Esophagus squamous epithelium (tissue), 5 donors: ENCODE measurements at regions not wholly inside any gene's neighbourhood (a gene's known extent, or its start where the extent isn't known, plus 50 kb on each side); places are given as distances from the start of the nearest gene placed in this dataset.

ENCODE experiments used
- DNase-seq: peaks from one replicate; lab custom pipeline; 2025; lab: John Stamatoyannopoulos, UW
- H3K27ac ChIP-seq, 4 donors: fragments of 200-600 bp; sonication (generic); one replicate each; pipeline ENCODE4 v1.5.1; 2016 to 2019; ENCODE audit warnings: mild to moderate bottlenecking in 1 of 4
- H3K27me3 ChIP-seq, 4 donors: fragments of 200-600 bp; sonication (generic); 1 replicate in 3 of 4; 2 replicates in 1 of 4; pipeline versions ENCODE4 v1.5.1 to v1.6.0; 2017 to 2021; ENCODE audit warnings: antibody characterized with exemption in 1 of 4
- H3K36me3 ChIP-seq, 3 donors: fragments of 200-600 bp; sonication (generic); one replicate each; pipeline ENCODE4 v1.5.1; 2016 to 2019
- H3K4me1 ChIP-seq, 3 donors: fragments of 200-600 bp; sonication (generic); one replicate each; pipeline ENCODE4 v1.5.1; 2017 to 2019
- H3K4me3 ChIP-seq, 4 donors: fragments of 200-600 bp; sonication (generic); 1 replicate in 3 of 4; 2 replicates in 1 of 4; pipeline ENCODE4 v1.5.1; 2016 to 2019; ENCODE audit warnings: mild to moderate bottlenecking in 2 of 4, moderate library complexity in 1 of 4
- H3K9me3 ChIP-seq, 3 donors: fragments of 200-600 bp; sonication (generic); one replicate each; pipeline ENCODE4 v1.5.1; 2016 to 2019
- POLR2A ChIP-seq, 4 donors: fragments of 450-650 bp; IDR thresholded peaks; one replicate each; pipeline ENCODE4 v1.6.1; 2017; ENCODE audit warnings: antibody characterized with exemption in 4 of 4, mild to moderate bottlenecking in 4 of 4, moderate library complexity in 3 of 4
- WGBS, 2 donors: methylation state at CpG; one replicate each; pipeline ENCODE4 v1.1.5; 2018; 5-methylcytosine and 5-hydroxymethylcytosine counted together
- intact Hi-C: fragments of 100-400 bp; cut with DNase I; formaldehyde crosslinking; loops from one replicate; pipeline ENCODE4 v1.15.0; 2022
- TF ChIP-seq, protein P1 (sequence below), 6 experiments: fragments of 450-650 bp in 4 of 6; fragments of 200-600 bp in 2 of 6; sonication (generic) in 2 of 6; IDR thresholded peaks; one replicate each; pipeline ENCODE4 v1.5.1; 2016 to 2019; ENCODE audit warnings: antibody characterized with exemption in 6 of 6, mild to moderate bottlenecking in 4 of 6, moderate library complexity in 4 of 6
- donor health status: DM: yes; HTN: yes; CAD: no.

- H3K36me3 ChIP-seq: no peaks in the 10 kb centered on the region
- no peaks in the 10 kb centered on the region for H3K4me1 ChIP-seq
- 21 to 24% methylated on average over 3 of the region's 3 CpGs for WGBS, 2 donors
- H3K9me3 ChIP-seq: no peaks in the 10 kb centered on the region
- H3K27me3 ChIP-seq: peaks cover 0 to 15% (median 0%) of the 10 kb centered on the region in 4 donors
- DNase-seq: no peak
- no peak overlapping the region for H3K27ac ChIP-seq
- intact Hi-C loops: no loop called here
- TF ChIP-seq POLR2A (IDR thresholded peaks at IDR 0.05): no peak
- TF ChIP-seq, protein P1, sequence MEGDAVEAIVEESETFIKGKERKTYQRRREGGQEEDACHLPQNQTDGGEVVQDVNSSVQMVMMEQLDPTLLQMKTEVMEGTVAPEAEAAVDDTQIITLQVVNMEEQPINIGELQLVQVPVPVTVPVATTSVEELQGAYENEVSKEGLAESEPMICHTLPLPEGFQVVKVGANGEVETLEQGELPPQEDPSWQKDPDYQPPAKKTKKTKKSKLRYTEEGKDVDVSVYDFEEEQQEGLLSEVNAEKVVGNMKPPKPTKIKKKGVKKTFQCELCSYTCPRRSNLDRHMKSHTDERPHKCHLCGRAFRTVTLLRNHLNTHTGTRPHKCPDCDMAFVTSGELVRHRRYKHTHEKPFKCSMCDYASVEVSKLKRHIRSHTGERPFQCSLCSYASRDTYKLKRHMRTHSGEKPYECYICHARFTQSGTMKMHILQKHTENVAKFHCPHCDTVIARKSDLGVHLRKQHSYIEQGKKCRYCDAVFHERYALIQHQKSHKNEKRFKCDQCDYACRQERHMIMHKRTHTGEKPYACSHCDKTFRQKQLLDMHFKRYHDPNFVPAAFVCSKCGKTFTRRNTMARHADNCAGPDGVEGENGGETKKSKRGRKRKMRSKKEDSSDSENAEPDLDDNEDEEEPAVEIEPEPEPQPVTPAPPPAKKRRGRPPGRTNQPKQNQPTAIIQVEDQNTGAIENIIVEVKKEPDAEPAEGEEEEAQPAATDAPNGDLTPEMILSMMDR (IDR thresholded peaks at IDR 0.05): no peak
- H3K4me3 ChIP-seq: no peak overlapping the region
Measured at GRCh38 chr7:27398851-27399250, 156.2 kb downstream of the EVX1 start.

DNA sequence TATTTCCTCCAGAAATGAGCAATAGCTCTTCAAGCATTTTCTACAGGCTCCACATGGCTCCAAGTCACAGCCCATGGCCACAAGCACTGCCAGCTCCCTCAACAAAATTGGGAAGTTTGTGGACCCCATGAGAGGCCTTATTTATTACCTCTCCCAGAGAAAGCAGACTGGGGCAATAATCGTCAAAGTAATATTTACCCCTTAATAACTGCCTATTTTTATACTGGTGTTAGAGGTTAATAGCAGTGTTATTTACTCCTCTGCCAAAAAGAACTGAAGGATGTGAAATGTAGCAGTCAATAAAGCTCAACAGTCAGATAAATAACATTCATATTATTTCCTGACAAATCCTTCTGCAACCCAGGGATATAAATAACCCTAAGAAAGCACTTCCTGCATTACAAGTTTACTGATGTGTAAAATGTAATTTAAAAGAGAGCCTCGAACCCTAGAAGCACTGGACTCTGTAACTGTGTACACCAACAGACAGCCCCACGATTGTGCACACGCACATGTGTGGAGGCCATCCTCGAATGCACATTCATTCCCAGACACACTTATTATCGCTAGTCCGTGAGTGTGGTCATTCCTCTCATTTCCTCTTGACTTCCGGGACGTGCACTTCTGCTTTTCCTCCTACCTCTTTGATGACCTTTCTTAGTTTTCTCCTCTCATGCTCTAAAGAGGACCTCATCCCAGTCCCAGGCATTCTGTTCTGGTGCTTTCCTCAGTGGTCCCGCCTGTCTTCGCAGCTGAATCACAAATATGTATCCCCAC, 157.4 kb downstream of the EVX1 start:
- Histone ChIP-seq H3K4me1 (no peaks in the 10 kb centered on the region), H3K36me3 (no peaks in the 10 kb centered on the region), H3K9me3 (no peaks in the 10 kb centered on the region), H3K27me3 (peaks cover 0 to 9% (median 0%) of the 10 kb centered on the region in 4 donors), H3K27ac (no peak overlapping the region), H3K4me3 (no peak overlapping the region)
- TF ChIP-seq, protein P1 (IDR thresholded peaks at IDR 0.05): no peak
- TF ChIP-seq POLR2A (IDR thresholded peaks at IDR 0.05): no peak
- 55 to 77% methylated on average over 11 of the region's 11 CpGs for WGBS, 2 donors
- intact Hi-C loops: no loop called here
- DNase-seq: no peak

DNA sequence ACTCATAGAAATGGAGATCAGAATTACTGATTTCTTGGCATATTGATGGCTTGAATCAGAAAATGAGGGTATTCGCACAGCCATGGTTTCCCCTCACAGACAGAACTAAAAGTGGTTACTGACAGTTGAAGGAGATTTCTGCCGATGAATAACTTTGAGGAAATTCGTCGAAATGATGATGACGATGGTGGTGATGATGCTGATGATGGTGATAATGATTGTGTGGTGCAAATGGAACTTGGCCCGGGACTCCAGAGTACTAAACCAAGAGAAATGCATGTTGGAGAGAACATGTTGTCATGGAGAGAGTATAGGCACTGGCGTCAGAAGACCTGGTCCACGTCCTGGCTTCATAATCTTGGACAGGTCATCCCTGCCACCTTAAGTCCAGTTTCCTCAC, 163.2 kb downstream of the EVX1 start:
- Histone ChIP-seq H3K9me3 (no peaks in the 10 kb centered on the region), H3K4me1 (no peaks in the 10 kb centered on the region), H3K4me3 (no peak overlapping the region), H3K27me3 (no peaks in the 10 kb centered on the region), H3K27ac (no peak overlapping the region), H3K36me3 (no peaks in the 10 kb centered on the region)
- WGBS, 2 donors: 84 to 87% methylated on average over 8 of the region's 8 CpGs
- intact Hi-C loops: no loop called here
- TF ChIP-seq, protein P1 (IDR thresholded peaks at IDR 0.05): no peak
- no peak for TF ChIP-seq POLR2A (IDR thresholded peaks at IDR 0.05)
- DNase-seq: no peak

GRCh38 chr7:27409311-27409710, 166.7 kb downstream of the EVX1 start:
- WGBS, 2 donors: 66 to 79% methylated on average over 3 of the region's 3 CpGs
- Histone ChIP-seq H3K9me3 (no peaks in the 10 kb centered on the region), H3K36me3 (no peaks in the 10 kb centered on the region), H3K27me3 (no peaks in the 10 kb centered on the region), H3K4me1 (no peaks in the 10 kb centered on the region), H3K27ac (no peak overlapping the region), H3K4me3 (no peak overlapping the region)
- no peak for DNase-seq
- intact Hi-C loops: no loop called here
- no peak for TF ChIP-seq POLR2A (IDR thresholded peaks at IDR 0.05)
- TF ChIP-seq, protein P1 (IDR thresholded peaks at IDR 0.05): no peak

DNA sequence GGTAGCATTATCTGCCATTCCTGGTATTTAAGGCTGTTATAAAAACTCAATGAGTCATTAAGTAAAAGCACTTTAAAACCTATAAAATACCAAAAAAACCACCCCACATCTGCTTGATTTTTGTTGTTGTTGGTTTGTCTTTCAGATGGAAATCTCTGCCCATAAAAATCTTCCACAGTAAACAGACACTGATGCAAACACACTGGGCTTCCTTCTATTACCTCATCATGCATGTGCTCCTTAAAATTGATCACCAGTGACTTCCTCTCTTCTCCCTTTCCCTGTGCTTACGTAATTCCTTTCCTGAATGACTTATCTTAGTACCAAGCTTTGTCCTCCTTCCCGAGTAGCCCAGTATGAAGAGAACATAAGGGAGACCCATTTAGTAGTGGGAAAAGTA, 167.2 kb downstream of the EVX1 start:
- intact Hi-C loops: no loop called here
- no peaks in the 10 kb centered on the region for H3K9me3 ChIP-seq
- no peak overlapping the region for H3K27ac ChIP-seq
- DNase-seq: no peak
- no peaks in the 10 kb centered on the region for H3K36me3 ChIP-seq
- TF ChIP-seq, protein P1 (IDR thresholded peaks at IDR 0.05): no peak
- TF ChIP-seq POLR2A (IDR thresholded peaks at IDR 0.05): no peak
- H3K4me1 ChIP-seq: no peaks in the 10 kb centered on the region
- H3K4me3 ChIP-seq: no peak overlapping the region
- H3K27me3 ChIP-seq: no peaks in the 10 kb centered on the region
- WGBS, 2 donors: 42 to 73% methylated on average over 2 of the region's 2 CpGs
